ENCODE measurements at regions not wholly inside any gene's neighbourhood (a gene's known extent, or its start where the extent isn't known, plus 50 kb on each side); places are given as distances from the start of the nearest gene placed in this dataset.
"Not testable (repeated sequence)": the region's sequence is repeated elsewhere in the genome, so short reads cannot be mapped to it uniquely, and the experiment has no call there.

GRCh38 chr1:117707371-117707770 lies 101.5 kb downstream of the TENT5C start:
- no peak for DNase-seq (ENCODE audit: low spot score)

- DNase-seq (ENCODE audit: low spot score): peak; percentile 78
Observed at GRCh38 chr1:117708323-117709248, 102.7 kb downstream of the TENT5C start.

GRCh38 chr1:117709249-117709691 lies 103.4 kb downstream of the TENT5C start:
- DNase-seq (ENCODE audit: low spot score): no peak

- peak; percentile 44 for DNase-seq (ENCODE audit: low spot score)
Observed at GRCh38 chr1:117710710-117711109, 104.9 kb downstream of the TENT5C start.

- no peak for DNase-seq (ENCODE audit: low spot score)
Observed at GRCh38 chr1:117712621-117713020, 106.8 kb downstream of the TENT5C start.

GRCh38 chr1:117714546-117714945 lies 108.7 kb downstream of the TENT5C start:
- DNase-seq (ENCODE audit: low spot score): no peak

- not testable (repeated sequence) for DNase-seq (ENCODE audit: low spot score)
Observed at GRCh38 chr1:117716030-117716429, 110.2 kb downstream of the TENT5C start.

- not testable (repeated sequence) for DNase-seq (ENCODE audit: low spot score)
Observed at GRCh38 chr1:117717980-117718379, 112.1 kb downstream of the TENT5C start.

- DNase-seq (ENCODE audit: low spot score): not testable (repeated sequence)
Observed at GRCh38 chr1:117718596-117718995, 112.7 kb downstream of the TENT5C start.

GRCh38 chr1:117719004-117719403 lies 113.2 kb downstream of the TENT5C start:
- no peak for DNase-seq (ENCODE audit: low spot score)

GRCh38 chr1:117732065-117732797 lies 126.4 kb downstream of the TENT5C start:
- no peak for DNase-seq (ENCODE audit: low spot score)

- DNase-seq (ENCODE audit: low spot score): no peak
Observed at GRCh38 chr1:117732956-117733355, 127.1 kb downstream of the TENT5C start.

- DNase-seq (ENCODE audit: low spot score): no peak
Observed at GRCh38 chr1:117734403-117734802, 128.6 kb downstream of the TENT5C start.

GRCh38 chr1:117735045-117735992 lies 129.5 kb downstream of the TENT5C start:
- DNase-seq (ENCODE audit: low spot score): peak; percentile 84

- DNase-seq (ENCODE audit: low spot score): no peak
Observed at GRCh38 chr1:117739504-117739903, 133.7 kb downstream of the TENT5C start.

- DNase-seq (ENCODE audit: low spot score): no peak
Observed at GRCh38 chr1:117740496-117740895, 134.6 kb downstream of the TENT5C start.

- not testable (repeated sequence) for DNase-seq (ENCODE audit: low spot score)
Observed at GRCh38 chr1:117746565-117746964, 140.7 kb downstream of the TENT5C start.

- DNase-seq (ENCODE audit: low spot score): no peak
Observed at GRCh38 chr1:117747605-117748004, 141.8 kb downstream of the TENT5C start.

GRCh38 chr1:117751321-117751720 lies 145.5 kb downstream of the TENT5C start:
- no peak for DNase-seq (ENCODE audit: low spot score)

- no peak for DNase-seq (ENCODE audit: low spot score)
Observed at GRCh38 chr1:117752661-117753060, 146.8 kb downstream of the TENT5C start.

GRCh38 chr1:117753232-117753631 lies 147.4 kb downstream of the TENT5C start:
- DNase-seq (ENCODE audit: low spot score): no peak

- no peak for DNase-seq (ENCODE audit: low spot score)
Observed at GRCh38 chr1:117753652-117754051, 147.8 kb downstream of the TENT5C start.
